ENCODE measurements at regions not wholly inside any gene's neighbourhood (a gene's known extent, or its start where the extent isn't known, plus 50 kb on each side); places are given as distances from the start of the nearest gene placed in this dataset.

DNA sequence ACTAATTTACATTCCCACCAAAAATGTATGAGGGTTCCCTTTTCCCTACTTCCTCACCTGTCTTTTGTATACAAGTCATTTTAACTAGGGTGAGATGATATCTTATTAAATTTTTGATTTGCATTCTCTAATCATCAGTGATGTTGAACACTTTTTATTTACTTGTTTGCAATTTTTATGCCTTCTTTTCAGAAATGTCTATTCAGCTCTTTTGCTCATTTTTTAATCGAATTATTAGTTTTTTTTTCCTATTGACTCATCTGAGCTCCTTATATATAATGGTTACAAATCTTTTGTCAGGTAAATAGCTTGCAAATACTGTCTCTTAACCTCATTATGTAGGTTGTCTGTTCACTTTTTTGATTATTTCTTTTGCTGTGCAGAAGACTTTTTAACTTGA lies 269.4 kb downstream of the CDH19 start:
- Mint-ChIP-seq H3K4me1 (no peaks in the 10 kb centered on the region), H3K4me3 (no peak overlapping the region), H3K9me3 (peaks cover 5 to 38% (median 16%) of the 10 kb centered on the region in 6 donors), H3K36me3 (peaks cover 0 to 3% (median 0%) of the 10 kb centered on the region in 3 donors), H3K27ac (no peak overlapping the region), H3K27me3 (ENCODE audit: low read depth in 3 of 3) (no peaks in the 10 kb centered on the region)
- DNase-seq = no peak

DNA sequence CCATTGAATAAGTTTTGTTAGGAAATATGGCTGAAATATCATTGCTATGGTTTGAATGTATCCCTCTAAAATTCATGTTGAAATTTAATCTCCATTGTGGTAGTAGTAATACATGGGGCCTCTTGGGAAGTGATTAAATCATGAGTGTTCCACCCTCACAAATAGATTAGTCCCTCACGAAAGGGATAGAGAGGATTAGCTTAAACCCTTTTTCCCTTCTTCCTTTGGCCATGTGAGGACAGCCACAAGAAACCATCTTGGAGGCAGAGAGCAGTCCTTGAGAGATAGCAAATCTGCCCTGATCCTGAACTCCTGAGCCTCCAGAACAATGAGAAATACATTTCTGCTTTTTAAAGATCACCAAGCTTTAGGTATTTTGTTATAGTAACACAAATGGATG lies 274.2 kb downstream of the CDH19 start:
- Mint-ChIP-seq H3K4me1 (no peaks in the 10 kb centered on the region), H3K27ac (no peak overlapping the region), H3K4me3 (no peak overlapping the region), H3K27me3 (ENCODE audit: low read depth in 3 of 3) (peaks cover 0 to 2% (median 0%) of the 10 kb centered on the region in 3 donors), H3K36me3 (no peaks in the 10 kb centered on the region), H3K9me3 (peaks cover 8 to 39% (median 12%) of the 10 kb centered on the region in 6 donors)
- DNase-seq = no peak

- H3K9me3 Mint-ChIP-seq = peaks cover 4 to 40% (median 13%) of the 10 kb centered on the region in 6 donors
- no peaks in the 10 kb centered on the region for H3K4me1 Mint-ChIP-seq
- H3K27ac Mint-ChIP-seq = no peak overlapping the region
- H3K36me3 Mint-ChIP-seq = no peaks in the 10 kb centered on the region
- H3K4me3 Mint-ChIP-seq = no peak overlapping the region
- H3K27me3 Mint-ChIP-seq (ENCODE audit: low read depth in 3 of 3) = peaks cover 0 to 2% (median 0%) of the 10 kb centered on the region in 3 donors
- no peak for DNase-seq
These were observed 275.5 kb downstream of the CDH19 start for GRCh38 chr18:66328296-66328878.

DNA sequence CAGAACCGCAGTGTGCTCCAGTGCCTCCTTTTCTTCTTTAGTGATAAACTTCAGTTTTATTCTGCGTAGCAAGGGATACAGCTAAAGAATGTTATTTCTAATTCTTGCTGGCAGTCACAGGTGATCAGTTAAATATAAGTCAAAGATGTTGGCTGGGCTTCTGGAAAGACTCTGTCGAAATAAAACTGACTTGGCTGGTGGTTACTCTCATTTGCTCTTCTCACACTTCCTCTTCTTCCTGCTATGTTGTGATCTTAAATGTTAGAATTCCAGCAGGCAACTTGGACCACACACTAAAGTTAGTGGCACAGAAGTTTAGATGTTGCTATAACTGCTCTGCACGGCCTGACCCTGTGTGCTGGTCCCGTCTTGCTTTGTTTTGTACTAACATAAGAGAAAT lies 278.6 kb downstream of the CDH19 start:
- H3K9me3 Mint-ChIP-seq = peaks cover 6 to 40% (median 9%) of the 10 kb centered on the region in 6 donors
- no peaks in the 10 kb centered on the region for H3K4me1 Mint-ChIP-seq
- no peak overlapping the region for H3K27ac Mint-ChIP-seq
- DNase-seq = no peak
- H3K27me3 Mint-ChIP-seq (ENCODE audit: low read depth in 3 of 3) = peaks cover 0 to 2% (median 0%) of the 10 kb centered on the region in 3 donors
- no peak overlapping the region for H3K4me3 Mint-ChIP-seq
- no peaks in the 10 kb centered on the region for H3K36me3 Mint-ChIP-seq

- Mint-ChIP-seq H3K27me3 (ENCODE audit: low read depth in 3 of 3) (peaks cover 0 to 2% (median 0%) of the 10 kb centered on the region in 3 donors), H3K4me1 (no peaks in the 10 kb centered on the region), H3K9me3 (peaks cover 6 to 41% (median 9%) of the 10 kb centered on the region in 6 donors), H3K4me3 (no peak overlapping the region), H3K36me3 (no peaks in the 10 kb centered on the region), H3K27ac (no peak overlapping the region)
- no peak for DNase-seq
These were observed 279.3 kb downstream of the CDH19 start for GRCh38 chr18:66324616-66325015.

DNA sequence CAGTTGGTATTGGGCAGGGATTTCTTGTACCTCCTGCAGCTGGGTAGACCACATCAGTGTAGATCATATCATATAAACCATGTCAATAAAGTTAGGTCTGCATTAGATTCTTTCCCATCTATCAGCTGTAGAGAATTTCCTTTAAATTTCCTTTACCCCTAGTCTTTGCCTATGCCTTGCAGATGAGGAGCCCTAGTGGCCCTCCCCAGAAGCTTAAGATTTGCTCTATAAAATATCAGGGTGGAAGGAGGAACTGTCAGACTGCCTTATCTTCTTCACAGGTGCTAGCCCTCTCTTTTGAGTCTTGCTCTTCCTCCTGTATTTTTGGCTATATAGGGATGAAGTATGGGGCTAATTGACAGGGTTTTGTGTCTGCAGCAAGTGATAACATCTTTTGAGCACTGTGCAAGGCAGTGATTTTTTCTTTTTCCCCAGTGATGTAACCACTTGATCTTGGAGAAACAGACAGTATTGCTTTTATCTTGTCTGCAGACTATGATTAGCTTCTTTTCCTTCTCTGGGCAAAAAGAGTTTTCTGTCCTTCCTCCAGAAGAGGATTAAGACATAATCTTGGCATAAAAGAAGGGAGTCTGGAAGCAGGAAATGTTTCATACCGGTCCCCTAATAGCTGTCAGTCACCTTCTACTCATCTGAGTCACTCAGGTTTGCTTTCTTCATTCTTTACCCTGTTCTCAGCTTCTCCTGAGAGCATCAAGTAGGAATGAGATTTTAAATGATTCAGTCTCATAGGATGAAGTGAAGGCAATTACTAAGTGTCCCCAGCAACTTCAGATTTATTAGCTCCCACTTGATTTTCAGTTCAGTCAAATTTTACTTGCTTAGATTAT lies 286.4 kb downstream of the CDH19 start:
- Mint-ChIP-seq H3K36me3 (no peaks in the 10 kb centered on the region), H3K27me3 (ENCODE audit: low read depth in 3 of 3) (peaks cover 0 to 3% (median 1%) of the 10 kb centered on the region in 3 donors), H3K4me3 (no peak overlapping the region), H3K4me1 (no peaks in the 10 kb centered on the region), H3K9me3 (peaks cover 9 to 45% (median 10%) of the 10 kb centered on the region in 6 donors), H3K27ac (no peak overlapping the region)
- DNase-seq = no peak

- no peak overlapping the region for H3K4me3 Mint-ChIP-seq
- no peaks in the 10 kb centered on the region for H3K36me3 Mint-ChIP-seq
- no peaks in the 10 kb centered on the region for H3K4me1 Mint-ChIP-seq
- peaks cover 0 to 3% (median 1%) of the 10 kb centered on the region in 3 donors for H3K27me3 Mint-ChIP-seq (ENCODE audit: low read depth in 3 of 3)
- no peak for DNase-seq
- peaks cover 9 to 52% (median 12%) of the 10 kb centered on the region in 6 donors for H3K9me3 Mint-ChIP-seq
- H3K27ac Mint-ChIP-seq = no peak overlapping the region
These were observed 287.2 kb downstream of the CDH19 start for GRCh38 chr18:66316701-66317100.

- peaks cover 5 to 54% (median 16%) of the 10 kb centered on the region in 6 donors for H3K9me3 Mint-ChIP-seq
- no peaks in the 10 kb centered on the region for H3K27me3 Mint-ChIP-seq (ENCODE audit: low read depth in 3 of 3)
- no peak overlapping the region for H3K4me3 Mint-ChIP-seq
- no peaks in the 10 kb centered on the region for H3K36me3 Mint-ChIP-seq
- no peak for DNase-seq
- H3K4me1 Mint-ChIP-seq = no peaks in the 10 kb centered on the region
- H3K27ac Mint-ChIP-seq = no peak overlapping the region
These were observed 303.7 kb downstream of the CDH19 start for GRCh38 chr18:66300141-66300540.

- Mint-ChIP-seq H3K27me3 (ENCODE audit: low read depth in 3 of 3) (no peaks in the 10 kb centered on the region), H3K27ac (no peak overlapping the region), H3K4me1 (no peaks in the 10 kb centered on the region)
These were observed 323.4 kb downstream of the CDH19 start for GRCh38 chr18:66280470-66280869.

GRCh38 chr18:66271962-66272361 lies 331.9 kb downstream of the CDH19 start:
- Mint-ChIP-seq H3K27ac (no peak overlapping the region), H3K4me3 (no peak overlapping the region), H3K4me1 (no peaks in the 10 kb centered on the region), H3K36me3 (no peaks in the 10 kb centered on the region), H3K27me3 (ENCODE audit: low read depth in 3 of 3) (peaks cover 0 to 4% (median 0%) of the 10 kb centered on the region in 3 donors), H3K9me3 (peaks cover 14 to 69% (median 39%) of the 10 kb centered on the region in 6 donors)
- no peak for DNase-seq

More at GRCh38 chr18:66280470-66280869, 323.4 kb downstream of the CDH19 start:
- Mint-ChIP-seq H3K4me3 (no peak overlapping the region), H3K36me3 (no peaks in the 10 kb centered on the region), H3K9me3 (peaks cover 0 to 58% (median 16%) of the 10 kb centered on the region in 6 donors)
- no peak for DNase-seq

DNA sequence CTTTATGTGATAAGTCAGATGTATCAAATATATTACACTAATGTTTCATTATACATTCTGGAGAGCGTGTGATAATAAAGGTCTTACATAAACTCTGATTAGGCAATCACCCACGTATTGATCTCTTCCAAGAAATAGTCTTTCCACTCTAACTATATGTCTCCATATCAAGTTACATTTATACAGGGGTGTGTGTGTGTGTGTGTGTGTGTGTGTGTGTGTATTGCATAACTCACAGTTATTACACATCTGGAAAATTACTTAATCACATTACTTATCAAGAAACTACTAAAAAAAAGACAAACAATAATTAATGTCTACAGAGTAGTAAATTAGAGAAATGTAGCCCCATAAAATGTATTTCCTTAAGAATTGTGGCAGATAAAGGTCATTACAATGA lies 339.8 kb downstream of the CDH19 start:
- Mint-ChIP-seq H3K36me3 (no peaks in the 10 kb centered on the region), H3K4me3 (no peak overlapping the region), H3K27me3 (ENCODE audit: low read depth in 3 of 3) (no peaks in the 10 kb centered on the region)

GRCh38 chr18:66254121-66254520 lies 349.8 kb downstream of the CDH19 start:
- Mint-ChIP-seq H3K4me1 (no peaks in the 10 kb centered on the region), H3K9me3 (peaks cover 14 to 43% (median 20%) of the 10 kb centered on the region in 6 donors), H3K36me3 (no peaks in the 10 kb centered on the region), H3K27ac (no peak overlapping the region), H3K4me3 (no peak overlapping the region), H3K27me3 (ENCODE audit: low read depth in 3 of 3) (no peaks in the 10 kb centered on the region)
- DNase-seq = no peak

More for the DNA sequence above, 339.8 kb downstream of the CDH19 start:
- Mint-ChIP-seq H3K4me1 (no peaks in the 10 kb centered on the region), H3K9me3 (peaks cover 3 to 43% (median 29%) of the 10 kb centered on the region in 6 donors), H3K27ac (no peak overlapping the region)
- no peak for DNase-seq

GRCh38 chr18:66252703-66253102 lies 351.2 kb downstream of the CDH19 start:
- no peak overlapping the region for H3K4me3 Mint-ChIP-seq
- no peak overlapping the region for H3K27ac Mint-ChIP-seq
- H3K36me3 Mint-ChIP-seq = no peaks in the 10 kb centered on the region
- peaks cover 7 to 31% (median 19%) of the 10 kb centered on the region in 6 donors for H3K9me3 Mint-ChIP-seq
- DNase-seq = no peak
- H3K4me1 Mint-ChIP-seq = no peaks in the 10 kb centered on the region
- no peaks in the 10 kb centered on the region for H3K27me3 Mint-ChIP-seq (ENCODE audit: low read depth in 3 of 3)

DNA sequence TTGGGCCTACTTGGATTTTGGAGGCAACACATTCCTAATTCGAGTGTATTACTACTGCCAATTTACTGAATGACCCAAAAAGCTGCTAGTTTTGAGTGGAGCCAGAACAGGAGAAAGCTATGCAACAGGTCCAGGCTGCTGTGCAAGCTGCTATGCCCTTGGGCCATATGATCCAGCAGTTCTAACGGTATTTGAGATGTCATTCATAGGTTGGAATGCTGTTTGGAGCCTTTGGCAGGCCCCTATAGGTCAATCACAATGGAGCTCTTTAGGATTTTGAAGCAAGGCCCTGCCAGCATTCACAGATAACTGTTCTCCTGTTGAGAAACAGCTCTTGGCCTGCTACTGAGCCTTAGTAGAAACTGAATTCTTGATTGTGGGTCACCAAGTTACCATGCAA lies 368.7 kb downstream of the CDH19 start:
- Mint-ChIP-seq H3K4me3 (no peak overlapping the region), H3K9me3 (peaks cover 6 to 49% (median 22%) of the 10 kb centered on the region in 6 donors), H3K27me3 (ENCODE audit: low read depth in 3 of 3) (peaks cover 0 to 2% (median 0%) of the 10 kb centered on the region in 3 donors), H3K27ac (no peak overlapping the region), H3K4me1 (no peaks in the 10 kb centered on the region), H3K36me3 (no peaks in the 10 kb centered on the region)
- no peak for DNase-seq

Data from immature natural killer cell (primary cell).